Neuron (in vitro differentiated cells): ENCODE measurements at regions not wholly inside any gene's neighbourhood (a gene's known extent, or its start where the extent isn't known, plus 50 kb on each side); places are given as distances from the start of the nearest gene placed in this dataset.
"Not testable (repeated sequence)": the region's sequence is repeated elsewhere in the genome, so short reads cannot be mapped to it uniquely, and the experiment has no call there.

ENCODE experiments used
- H2AFZ ChIP-seq: one replicate; pipeline ENCODE4 v1.6.1; 2013; ENCODE audit warnings: low read depth, mild to moderate bottlenecking, inconsistent platforms, low read length, moderate library complexity
- H3K27me3 ChIP-seq: one replicate; pipeline ENCODE4 v1.6.1; 2013; ENCODE audit warnings: low read length; ENCODE audit not compliant: insufficient read depth
- H3K36me3 ChIP-seq: one replicate; pipeline ENCODE4 v1.6.1; 2013; ENCODE audit warnings: low read length; ENCODE audit not compliant: insufficient read depth
- H3K4me1 ChIP-seq: one replicate; pipeline ENCODE4 v1.6.1; 2013; ENCODE audit warnings: low read length; ENCODE audit not compliant: insufficient read depth
- H3K4me3 ChIP-seq: 2 replicates; pipeline ENCODE4 v1.5.1; 2013; ENCODE audit warnings: mild to moderate bottlenecking, low read length, moderate library complexity
- H3K9me3 ChIP-seq: one replicate; pipeline ENCODE4 v1.6.1; 2013; ENCODE audit warnings: low read length

GRCh38 chr2:131689066-131689465, 161.4 kb downstream of the CCDC74A start:
- H2AFZ ChIP-seq, H3K4me3 ChIP-seq, H3K4me1 ChIP-seq, H3K9me3 ChIP-seq, H3K27me3 ChIP-seq, H3K36me3 ChIP-seq: not testable (repeated sequence)

DNA sequence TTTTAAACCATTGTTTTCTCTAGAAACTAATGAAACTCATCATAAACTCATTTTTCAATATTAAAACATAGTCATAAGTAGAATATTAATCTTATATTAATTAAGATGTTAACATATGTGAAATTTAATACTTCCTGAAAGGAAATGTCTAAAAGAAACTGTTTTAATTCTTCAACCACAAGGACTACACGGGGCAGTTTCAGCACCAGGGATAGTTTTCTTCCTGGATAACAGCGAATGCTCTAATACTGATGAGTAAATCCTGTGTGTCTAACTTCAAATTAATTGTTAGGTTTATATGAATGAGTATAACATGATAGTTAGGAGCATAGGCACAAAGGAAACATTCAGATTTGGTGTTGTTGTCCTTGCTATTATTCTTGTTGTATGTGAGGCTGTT, 183.6 kb downstream of the CCDC74A start:
- not testable (repeated sequence) for H3K9me3 ChIP-seq, H3K36me3 ChIP-seq, H2AFZ ChIP-seq, H3K27me3 ChIP-seq, H3K4me3 ChIP-seq, H3K4me1 ChIP-seq

DNA sequence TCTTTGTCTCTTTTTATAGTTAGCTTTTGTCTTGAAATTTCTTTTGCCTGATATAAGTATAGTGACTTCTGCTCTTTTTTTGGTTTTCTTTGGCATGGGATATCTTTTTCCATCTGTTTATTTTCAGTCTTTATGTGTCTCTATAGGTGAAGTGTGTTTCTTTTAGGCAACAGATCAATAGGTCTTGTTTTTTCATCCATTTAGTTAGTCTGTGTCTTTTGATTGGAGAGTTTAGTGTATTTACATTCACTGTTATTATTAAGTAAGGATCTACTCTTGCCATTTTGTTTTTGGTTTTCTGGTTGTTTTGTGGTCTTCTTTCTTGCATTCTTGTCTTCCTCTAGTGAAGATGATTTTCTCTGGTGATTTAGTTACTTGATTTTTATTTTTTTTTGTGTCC, 190.2 kb downstream of the CCDC74A start:
- not testable (repeated sequence) for H3K36me3 ChIP-seq, H3K9me3 ChIP-seq, H3K4me3 ChIP-seq, H3K4me1 ChIP-seq, H3K27me3 ChIP-seq, H2AFZ ChIP-seq

- H3K27me3 ChIP-seq, H3K9me3 ChIP-seq, H3K4me3 ChIP-seq, H3K4me1 ChIP-seq, H3K36me3 ChIP-seq, H2AFZ ChIP-seq: not testable (repeated sequence)
Observed at GRCh38 chr2:131721163-131721562, 193.5 kb downstream of the CCDC74A start.

DNA sequence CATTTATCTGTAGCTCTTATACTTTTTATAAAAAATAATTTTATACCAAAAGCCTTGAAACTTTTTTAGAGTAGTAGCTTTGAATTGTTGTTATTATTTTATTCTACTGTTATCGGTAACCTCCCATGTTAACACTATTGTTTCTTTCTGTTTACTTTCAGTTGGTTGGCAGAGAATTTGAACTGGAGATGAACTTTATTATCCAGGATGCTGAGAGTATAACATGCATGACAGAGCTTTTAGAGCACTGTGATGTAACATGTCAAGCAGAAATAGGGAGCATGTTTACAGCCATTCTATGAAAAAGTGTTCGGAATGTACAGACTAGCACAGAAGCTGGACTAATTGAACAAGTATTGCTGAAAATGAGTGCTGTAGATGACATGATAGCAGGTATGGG, 194.6 kb downstream of the CCDC74A start:
- not testable (repeated sequence) for H2AFZ ChIP-seq, H3K4me3 ChIP-seq, H3K9me3 ChIP-seq, H3K27me3 ChIP-seq, H3K4me1 ChIP-seq, H3K36me3 ChIP-seq

- H3K4me1 ChIP-seq: no peaks in the 10 kb centered on the region
- H3K36me3 ChIP-seq: peaks cover 2% of the 10 kb centered on the region
- no peak overlapping the region for H2AFZ ChIP-seq
- H3K9me3 ChIP-seq: no peaks in the 10 kb centered on the region
- no peaks in the 10 kb centered on the region for H3K27me3 ChIP-seq
- H3K4me3 ChIP-seq: no peak overlapping the region
Observed at GRCh38 chr2:131724019-131724418, 196.3 kb downstream of the CCDC74A start.

- not testable (repeated sequence) for H2AFZ ChIP-seq, H3K27me3 ChIP-seq, H3K36me3 ChIP-seq, H3K4me1 ChIP-seq, H3K4me3 ChIP-seq, H3K9me3 ChIP-seq
Observed at GRCh38 chr2:131728451-131728850, 200.8 kb downstream of the CCDC74A start.

DNA sequence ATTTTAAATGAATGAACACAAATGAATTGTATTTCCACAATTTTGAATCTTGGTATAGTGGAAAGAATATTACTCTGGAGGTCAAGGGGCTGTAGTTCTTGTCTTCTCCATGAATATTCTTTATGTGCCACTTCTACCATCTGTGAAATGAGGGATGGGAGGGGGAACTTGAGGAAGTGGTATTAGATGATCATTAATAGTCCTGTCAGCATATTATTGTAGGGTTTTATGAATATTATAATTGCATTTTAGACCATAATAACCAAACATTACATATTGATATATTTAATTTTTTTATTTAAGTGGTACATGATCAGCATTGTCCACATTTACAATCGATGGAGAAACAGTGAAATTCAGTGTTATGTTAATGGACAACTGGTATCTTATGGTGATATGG, 205.8 kb downstream of the CCDC74A start:
- H3K9me3 ChIP-seq, H3K36me3 ChIP-seq, H3K27me3 ChIP-seq, H2AFZ ChIP-seq, H3K4me3 ChIP-seq, H3K4me1 ChIP-seq: not testable (repeated sequence)

DNA sequence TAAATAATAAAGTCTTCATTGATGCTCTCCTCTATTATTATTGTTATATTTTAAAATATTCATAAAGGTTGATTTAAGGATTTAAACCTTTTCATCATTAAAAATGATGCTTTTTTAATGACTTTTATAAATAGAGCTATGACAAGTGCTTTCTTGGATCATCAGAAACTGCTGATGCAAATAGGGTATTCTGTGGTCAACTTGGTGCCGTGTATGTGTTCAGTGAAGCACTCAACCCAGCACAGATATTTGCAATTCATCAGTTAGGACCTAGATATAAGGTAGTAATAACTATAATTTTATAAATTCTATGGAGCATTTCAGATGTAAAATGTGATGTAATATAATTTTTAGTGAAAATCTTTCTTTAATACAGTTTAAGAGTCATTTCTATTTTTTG, 208.7 kb downstream of the CCDC74A start:
- not testable (repeated sequence) for H3K4me1 ChIP-seq, H3K27me3 ChIP-seq, H3K4me3 ChIP-seq, H3K9me3 ChIP-seq, H3K36me3 ChIP-seq, H2AFZ ChIP-seq

- H3K9me3 ChIP-seq, H3K27me3 ChIP-seq, H3K36me3 ChIP-seq: not testable (repeated sequence)
Observed at GRCh38 chr2:131738533-131738932, 210.8 kb downstream of the CCDC74A start.

GRCh38 chr2:131738996-131739434, 211.3 kb downstream of the CCDC74A start:
- not testable (repeated sequence) for H3K27me3 ChIP-seq, H3K4me3 ChIP-seq, H3K4me1 ChIP-seq, H3K36me3 ChIP-seq, H2AFZ ChIP-seq, H3K9me3 ChIP-seq

More at GRCh38 chr2:131738533-131738932, 210.8 kb downstream of the CCDC74A start:
- not testable (repeated sequence) for H3K4me3 ChIP-seq, H2AFZ ChIP-seq, H3K4me1 ChIP-seq

DNA sequence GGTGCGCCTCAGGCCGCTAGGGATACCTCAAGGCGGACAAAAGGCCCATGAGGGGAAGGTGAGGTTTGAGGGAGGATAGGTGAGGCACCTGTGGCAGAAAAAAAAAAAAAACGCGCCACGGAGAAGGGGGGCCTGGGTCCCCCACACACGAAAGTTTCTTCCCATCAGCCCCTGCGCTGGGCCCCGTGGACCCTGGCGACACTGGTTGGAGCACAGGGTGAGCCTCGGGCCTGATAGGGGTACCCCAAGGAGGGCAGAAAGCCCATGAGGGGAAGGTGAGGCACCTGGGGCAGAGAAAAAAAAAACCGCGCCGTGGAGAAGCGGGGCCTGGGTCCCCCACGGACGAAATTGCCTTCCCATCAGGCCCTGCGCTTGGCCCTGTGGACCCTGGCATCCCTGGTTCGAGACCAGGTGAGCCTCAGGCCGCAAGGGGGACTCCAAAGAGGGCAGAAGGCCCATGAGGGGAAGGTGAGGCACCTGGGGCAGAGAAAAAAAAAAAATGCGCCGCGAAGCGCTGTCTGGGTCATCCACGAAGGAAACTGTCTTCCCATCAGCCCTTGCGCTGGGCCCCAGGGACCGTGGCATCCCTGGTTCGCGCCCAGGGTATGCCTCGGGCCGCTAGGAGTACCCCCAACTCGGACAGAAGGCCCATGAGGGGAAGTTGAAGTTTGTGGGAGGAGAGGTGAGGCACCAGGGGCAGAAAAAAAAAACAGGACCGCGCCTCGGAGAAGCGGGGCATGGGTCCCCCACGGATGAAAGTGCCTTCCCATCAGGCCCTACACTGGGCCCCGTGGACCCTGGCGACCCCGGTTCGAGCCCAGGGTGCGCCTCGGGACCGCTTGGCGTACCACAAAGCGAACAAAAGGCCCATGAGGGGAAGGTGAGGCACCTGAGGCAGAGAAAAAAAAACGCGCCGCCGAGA, 226.2 kb downstream of the CCDC74A start:
- Histone ChIP-seq H2AFZ (no peak overlapping the region), H3K4me3 (no peak overlapping the region), H3K27me3 (no peaks in the 10 kb centered on the region), H3K4me1 (no peaks in the 10 kb centered on the region), H3K36me3 (no peaks in the 10 kb centered on the region), H3K9me3 (no peaks in the 10 kb centered on the region)

DNA sequence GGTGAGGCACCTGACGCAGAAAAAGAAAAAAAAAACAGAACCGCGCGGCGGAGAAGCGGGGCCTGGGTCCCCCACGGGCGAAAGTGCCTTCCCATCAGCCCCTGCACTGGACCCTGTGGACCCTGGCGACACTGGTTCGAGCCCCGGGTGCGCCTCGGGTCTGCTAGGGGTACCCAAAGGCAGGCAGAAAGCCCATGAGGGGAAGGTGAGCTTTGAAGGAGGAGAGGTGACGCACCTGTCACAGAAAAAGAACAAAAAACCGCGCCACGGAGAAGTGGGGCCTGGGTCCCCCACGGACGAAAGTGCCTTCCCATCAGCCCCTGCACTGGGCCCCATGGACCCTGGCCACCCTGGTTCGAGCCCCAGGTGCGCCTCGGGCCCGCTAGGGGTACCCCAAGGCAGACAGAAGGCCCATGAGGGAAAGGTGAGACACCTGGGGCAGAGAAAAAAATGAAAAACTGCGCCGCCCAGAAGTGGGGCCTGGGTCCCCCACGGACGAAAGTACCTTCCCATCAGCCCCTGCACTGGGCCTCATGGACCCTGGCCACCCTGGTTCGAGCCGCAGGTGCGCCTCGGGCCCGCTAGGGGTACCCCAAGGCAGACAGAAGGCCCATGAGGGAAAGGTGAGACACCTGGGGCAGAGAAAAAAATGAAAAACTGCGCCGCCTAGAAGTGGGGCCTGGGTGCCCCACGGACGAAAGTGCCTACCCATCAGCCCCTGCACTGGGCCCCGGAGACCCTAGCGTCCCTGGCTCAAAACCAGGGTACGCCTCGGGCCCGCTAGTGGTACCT, 227.4 kb downstream of the CCDC74A start:
- Histone ChIP-seq H3K27me3 (no peaks in the 10 kb centered on the region), H3K36me3 (no peaks in the 10 kb centered on the region), H3K4me1 (no peaks in the 10 kb centered on the region), H3K9me3 (no peaks in the 10 kb centered on the region), H2AFZ (no peak overlapping the region), H3K4me3 (no peak overlapping the region)
